PC-9 (cell line): ENCODE measurements at regions not wholly inside any gene's neighbourhood (a gene's known extent, or its start where the extent isn't known, plus 50 kb on each side); places are given as distances from the start of the nearest gene placed in this dataset.

Experiments
- EZH2 ChIP-seq: fragments of 200-600 bp; sonication (generic); IDR thresholded peaks from 2 replicates; pipeline ENCODE4 v1.8.0; 2017; ENCODE audit warnings: antibody characterized with exemption, low read depth
- TF ChIP-seq, protein P1 (sequence below): fragments of 200-600 bp; sonication (generic); conservative IDR thresholded peaks from 2 replicates; pipeline ENCODE4 v1.6.1; 2017; ENCODE audit warnings: mixed run types, antibody characterized with exemption, mild to moderate bottlenecking, moderate library complexity

DNA sequence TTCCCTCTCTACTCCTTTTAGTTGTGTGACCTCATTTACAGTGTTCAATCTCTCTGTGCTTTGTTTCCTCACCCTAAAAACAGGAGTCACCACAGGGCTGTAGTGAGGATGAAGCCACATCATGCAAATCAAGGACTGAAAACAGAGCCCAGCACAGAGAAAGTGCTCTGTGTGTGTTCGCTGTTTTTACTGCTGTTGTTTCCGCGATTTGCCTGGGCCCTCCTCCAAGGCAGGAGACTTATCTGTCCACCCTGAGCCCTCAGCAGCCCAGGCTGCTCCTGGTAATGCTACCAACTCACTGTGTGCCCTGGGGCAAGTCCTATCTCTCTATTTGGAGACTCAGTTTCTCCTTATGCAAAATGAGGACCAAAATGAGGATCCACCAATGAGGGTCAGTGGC lies 87.2 kb upstream of the NEURL1B start:
- TF ChIP-seq, protein P1, sequence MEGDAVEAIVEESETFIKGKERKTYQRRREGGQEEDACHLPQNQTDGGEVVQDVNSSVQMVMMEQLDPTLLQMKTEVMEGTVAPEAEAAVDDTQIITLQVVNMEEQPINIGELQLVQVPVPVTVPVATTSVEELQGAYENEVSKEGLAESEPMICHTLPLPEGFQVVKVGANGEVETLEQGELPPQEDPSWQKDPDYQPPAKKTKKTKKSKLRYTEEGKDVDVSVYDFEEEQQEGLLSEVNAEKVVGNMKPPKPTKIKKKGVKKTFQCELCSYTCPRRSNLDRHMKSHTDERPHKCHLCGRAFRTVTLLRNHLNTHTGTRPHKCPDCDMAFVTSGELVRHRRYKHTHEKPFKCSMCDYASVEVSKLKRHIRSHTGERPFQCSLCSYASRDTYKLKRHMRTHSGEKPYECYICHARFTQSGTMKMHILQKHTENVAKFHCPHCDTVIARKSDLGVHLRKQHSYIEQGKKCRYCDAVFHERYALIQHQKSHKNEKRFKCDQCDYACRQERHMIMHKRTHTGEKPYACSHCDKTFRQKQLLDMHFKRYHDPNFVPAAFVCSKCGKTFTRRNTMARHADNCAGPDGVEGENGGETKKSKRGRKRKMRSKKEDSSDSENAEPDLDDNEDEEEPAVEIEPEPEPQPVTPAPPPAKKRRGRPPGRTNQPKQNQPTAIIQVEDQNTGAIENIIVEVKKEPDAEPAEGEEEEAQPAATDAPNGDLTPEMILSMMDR: no peak
- TF ChIP-seq EZH2: no peak
